Ovary (tissue), 3 donors: ENCODE measurements at regions not wholly inside any gene's neighbourhood (a gene's known extent, or its start where the extent isn't known, plus 50 kb on each side); places are given as distances from the start of the nearest gene placed in this dataset.

ENCODE experiments used
- POLR2A ChIP-seq: fragments of 450-650 bp; IDR thresholded peaks from one replicate; pipeline ENCODE4 v1.6.1; 2017; ENCODE audit warnings: antibody characterized with exemption, mild to moderate bottlenecking, moderate library complexity
- TF ChIP-seq, protein P1 (sequence below), 3 donors: fragments of 450-650 bp in 2 of 3; fragments of 200-600 bp in 1 of 3; IDR thresholded peaks; one replicate each; pipeline versions ENCODE4 v1.5.1 to v1.8.0; 2016 to 2022; ENCODE audit warnings: antibody characterized with exemption in 3 of 3, mild to moderate bottlenecking in 1 of 3
- donor health status: DM: no; HTN: no; CAD: no.

DNA sequence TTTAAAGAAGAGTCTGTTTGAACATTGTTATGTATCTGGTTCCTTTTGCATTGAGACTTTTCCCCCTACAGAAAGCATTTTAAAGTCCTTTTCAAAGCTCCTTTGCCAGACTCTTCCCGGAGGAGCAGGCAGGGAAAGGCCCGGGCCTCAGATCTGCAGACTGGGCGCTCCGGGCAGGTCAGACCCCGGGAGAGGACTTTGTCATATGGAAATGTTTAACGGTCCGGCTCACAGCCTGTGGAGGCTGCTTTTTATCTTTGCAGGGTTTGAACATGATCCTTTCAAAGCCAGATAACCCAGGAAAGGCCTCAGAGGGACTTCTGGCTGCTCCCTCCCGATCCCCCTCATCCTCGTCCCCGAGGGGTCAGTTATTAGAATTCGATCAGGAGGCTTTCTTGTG, 82.1 kb upstream of the IRX2 start:
- TF ChIP-seq, protein P1, sequence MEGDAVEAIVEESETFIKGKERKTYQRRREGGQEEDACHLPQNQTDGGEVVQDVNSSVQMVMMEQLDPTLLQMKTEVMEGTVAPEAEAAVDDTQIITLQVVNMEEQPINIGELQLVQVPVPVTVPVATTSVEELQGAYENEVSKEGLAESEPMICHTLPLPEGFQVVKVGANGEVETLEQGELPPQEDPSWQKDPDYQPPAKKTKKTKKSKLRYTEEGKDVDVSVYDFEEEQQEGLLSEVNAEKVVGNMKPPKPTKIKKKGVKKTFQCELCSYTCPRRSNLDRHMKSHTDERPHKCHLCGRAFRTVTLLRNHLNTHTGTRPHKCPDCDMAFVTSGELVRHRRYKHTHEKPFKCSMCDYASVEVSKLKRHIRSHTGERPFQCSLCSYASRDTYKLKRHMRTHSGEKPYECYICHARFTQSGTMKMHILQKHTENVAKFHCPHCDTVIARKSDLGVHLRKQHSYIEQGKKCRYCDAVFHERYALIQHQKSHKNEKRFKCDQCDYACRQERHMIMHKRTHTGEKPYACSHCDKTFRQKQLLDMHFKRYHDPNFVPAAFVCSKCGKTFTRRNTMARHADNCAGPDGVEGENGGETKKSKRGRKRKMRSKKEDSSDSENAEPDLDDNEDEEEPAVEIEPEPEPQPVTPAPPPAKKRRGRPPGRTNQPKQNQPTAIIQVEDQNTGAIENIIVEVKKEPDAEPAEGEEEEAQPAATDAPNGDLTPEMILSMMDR (IDR thresholded peaks at IDR 0.05): no peak
- no peak for TF ChIP-seq POLR2A
